HL-60 (cell line): ENCODE measurements at regions not wholly inside any gene's neighbourhood (a gene's known extent, or its start where the extent isn't known, plus 50 kb on each side); places are given as distances from the start of the nearest gene placed in this dataset.

ENCODE experiments used
- GABPA ChIP-seq: IDR thresholded peaks from 2 replicates; pipeline ENCODE4 v1.6.1; 2012; ENCODE audit warnings: low read depth
- POLR2AphosphoS5 ChIP-seq: IDR thresholded peaks from 2 replicates; pipeline ENCODE4 v1.6.1; 2012; ENCODE audit warnings: low read depth
- SPI1 ChIP-seq: IDR thresholded peaks from 2 replicates; pipeline ENCODE4 v1.6.1; 2012; ENCODE audit warnings: low read depth, mild to moderate bottlenecking, borderline replicate concordance
- TF ChIP-seq, protein P1 (sequence below): IDR thresholded peaks from one replicate; pipeline ENCODE4 v1.5.1; 2011; ENCODE audit warnings: low read length, control low read depth, inconsistent platforms; ENCODE audit not compliant: insufficient read depth
- TF ChIP-seq, protein P2 (sequence below): IDR thresholded peaks from 2 replicates; pipeline ENCODE4 v1.6.1; 2012; ENCODE audit warnings: low read depth; ENCODE audit not compliant: insufficient replicate concordance

DNA sequence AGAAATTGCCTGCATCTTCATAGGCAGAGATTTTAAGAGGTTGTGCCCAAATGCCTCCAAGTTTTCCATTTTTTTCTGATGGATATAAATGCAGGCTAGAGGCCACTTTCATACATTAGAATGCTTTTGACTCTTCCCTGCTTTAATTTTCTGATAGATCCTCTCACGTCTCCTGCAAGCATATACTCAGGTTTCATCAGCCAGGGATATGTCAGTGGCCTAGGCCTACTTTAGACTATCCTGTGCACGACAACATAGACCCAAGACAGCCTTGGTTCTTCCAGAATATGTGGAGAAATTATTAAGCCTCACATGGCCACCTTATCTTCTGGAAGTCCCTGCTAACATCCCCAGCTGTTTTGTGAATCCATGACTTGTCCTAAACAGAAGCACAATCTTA lies 415.9 kb downstream of the TDRD15 start:
- TF ChIP-seq POLR2AphosphoS5 (no peak), GABPA (no peak), SPI1 (no peak)
- TF ChIP-seq, protein P1, sequence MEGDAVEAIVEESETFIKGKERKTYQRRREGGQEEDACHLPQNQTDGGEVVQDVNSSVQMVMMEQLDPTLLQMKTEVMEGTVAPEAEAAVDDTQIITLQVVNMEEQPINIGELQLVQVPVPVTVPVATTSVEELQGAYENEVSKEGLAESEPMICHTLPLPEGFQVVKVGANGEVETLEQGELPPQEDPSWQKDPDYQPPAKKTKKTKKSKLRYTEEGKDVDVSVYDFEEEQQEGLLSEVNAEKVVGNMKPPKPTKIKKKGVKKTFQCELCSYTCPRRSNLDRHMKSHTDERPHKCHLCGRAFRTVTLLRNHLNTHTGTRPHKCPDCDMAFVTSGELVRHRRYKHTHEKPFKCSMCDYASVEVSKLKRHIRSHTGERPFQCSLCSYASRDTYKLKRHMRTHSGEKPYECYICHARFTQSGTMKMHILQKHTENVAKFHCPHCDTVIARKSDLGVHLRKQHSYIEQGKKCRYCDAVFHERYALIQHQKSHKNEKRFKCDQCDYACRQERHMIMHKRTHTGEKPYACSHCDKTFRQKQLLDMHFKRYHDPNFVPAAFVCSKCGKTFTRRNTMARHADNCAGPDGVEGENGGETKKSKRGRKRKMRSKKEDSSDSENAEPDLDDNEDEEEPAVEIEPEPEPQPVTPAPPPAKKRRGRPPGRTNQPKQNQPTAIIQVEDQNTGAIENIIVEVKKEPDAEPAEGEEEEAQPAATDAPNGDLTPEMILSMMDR = no peak
- TF ChIP-seq, protein P2, sequence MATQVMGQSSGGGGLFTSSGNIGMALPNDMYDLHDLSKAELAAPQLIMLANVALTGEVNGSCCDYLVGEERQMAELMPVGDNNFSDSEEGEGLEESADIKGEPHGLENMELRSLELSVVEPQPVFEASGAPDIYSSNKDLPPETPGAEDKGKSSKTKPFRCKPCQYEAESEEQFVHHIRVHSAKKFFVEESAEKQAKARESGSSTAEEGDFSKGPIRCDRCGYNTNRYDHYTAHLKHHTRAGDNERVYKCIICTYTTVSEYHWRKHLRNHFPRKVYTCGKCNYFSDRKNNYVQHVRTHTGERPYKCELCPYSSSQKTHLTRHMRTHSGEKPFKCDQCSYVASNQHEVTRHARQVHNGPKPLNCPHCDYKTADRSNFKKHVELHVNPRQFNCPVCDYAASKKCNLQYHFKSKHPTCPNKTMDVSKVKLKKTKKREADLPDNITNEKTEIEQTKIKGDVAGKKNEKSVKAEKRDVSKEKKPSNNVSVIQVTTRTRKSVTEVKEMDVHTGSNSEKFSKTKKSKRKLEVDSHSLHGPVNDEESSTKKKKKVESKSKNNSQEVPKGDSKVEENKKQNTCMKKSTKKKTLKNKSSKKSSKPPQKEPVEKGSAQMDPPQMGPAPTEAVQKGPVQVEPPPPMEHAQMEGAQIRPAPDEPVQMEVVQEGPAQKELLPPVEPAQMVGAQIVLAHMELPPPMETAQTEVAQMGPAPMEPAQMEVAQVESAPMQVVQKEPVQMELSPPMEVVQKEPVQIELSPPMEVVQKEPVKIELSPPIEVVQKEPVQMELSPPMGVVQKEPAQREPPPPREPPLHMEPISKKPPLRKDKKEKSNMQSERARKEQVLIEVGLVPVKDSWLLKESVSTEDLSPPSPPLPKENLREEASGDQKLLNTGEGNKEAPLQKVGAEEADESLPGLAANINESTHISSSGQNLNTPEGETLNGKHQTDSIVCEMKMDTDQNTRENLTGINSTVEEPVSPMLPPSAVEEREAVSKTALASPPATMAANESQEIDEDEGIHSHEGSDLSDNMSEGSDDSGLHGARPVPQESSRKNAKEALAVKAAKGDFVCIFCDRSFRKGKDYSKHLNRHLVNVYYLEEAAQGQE = no peak
